Heart left ventricle (tissue), 13 donors: ENCODE measurements at regions not wholly inside any gene's neighbourhood (a gene's known extent, or its start where the extent isn't known, plus 50 kb on each side); places are given as distances from the start of the nearest gene placed in this dataset.

Experiments
- CTCF ChIP-seq, 12 donors: fragments of 200-600 bp; sonication (generic) in 4 of 12; IDR thresholded peaks; one replicate each; pipeline versions ENCODE4 v1.5.0 to v1.8.0; 2018 to 2022; ENCODE audit warnings: antibody characterized with exemption in 12 of 12, mild to moderate bottlenecking in 5 of 12
- POLR2A ChIP-seq, 2 donors: fragments of 450-650 bp; IDR thresholded peaks; one replicate each; pipeline ENCODE4 v1.6.1; 2017; ENCODE audit warnings: antibody characterized with exemption in 2 of 2, mild to moderate bottlenecking in 2 of 2, moderate library complexity in 2 of 2
- donor health status: ischemic (EF 13 %, LVEDD 7.1; RV severe dilation, severe dysfunction).
- donor health status: DM: no; HTN: yes; CAD: no.
- donor health status: DM: no; HTN: no; CAD: no.
- donor health status: ischemic (EF 25% LVEDD 6.9; RV normal size, moderate dysfunction).
- donor health status: ischemic (EF 25% LVEDD 5.7; RV mildly dilated, moderate dysfunction).
- donor health status: ischemic (EF 35%, LVEDD 5.7; RV mildly dilated, moderate dysfunction).
- donor health status: nonischemic (EF 11% LVEDD 7.7; RV severe dilation, severe dysfunction).
- donor health status: DM: yes; HTN: yes; CAD: no.
- donor health status: PGD.
- donor health status: ischemic (EF 29% LVEDD 5.4; RV normal size, mild dysfunction).
- donor health status: nonischemic (EF 23%, LVEDD 6.1; RV moderate dilation, normal function).

GRCh38 chr3:31275038-31275572 is 257.6 kb upstream of the STT3B start:
- TF ChIP-seq CTCF (IDR thresholded peaks at IDR 0.05) (no peak), POLR2A (IDR thresholded peaks at IDR 0.05) (no peak)
